ENCODE measurements at regions not wholly inside any gene's neighbourhood (a gene's known extent, or its start where the extent isn't known, plus 50 kb on each side); places are given as distances from the start of the nearest gene placed in this dataset.

- no peak for DNase-seq (ENCODE audit: extremely low read depth, low read depth)
- TF ChIP-seq CTCF (IDR thresholded peaks at IDR 0.05; ENCODE audit: low read depth, low read length), result no peak
Measured at GRCh38 chr22:45061332-45061731, 51.5 kb upstream of the PHF21B start.

GRCh38 chr22:45064313-45065278 is 54.8 kb upstream of the PHF21B start:
- TF ChIP-seq CTCF (IDR thresholded peaks at IDR 0.05; ENCODE audit: low read depth, low read length), result no peak
- DNase-seq (ENCODE audit: extremely low read depth, low read depth), result no peak

GRCh38 chr22:45065726-45066125 is 55.9 kb upstream of the PHF21B start:
- no peak for TF ChIP-seq CTCF (IDR thresholded peaks at IDR 0.05; ENCODE audit: low read depth, low read length)

GRCh38 chr22:45067731-45068130 is 57.9 kb upstream of the PHF21B start:
- TF ChIP-seq CTCF (IDR thresholded peaks at IDR 0.05; ENCODE audit: low read depth, low read length), result no peak
- DNase-seq (ENCODE audit: extremely low read depth, low read depth), result no peak

More at GRCh38 chr22:45065726-45066125, 55.9 kb upstream of the PHF21B start:
- DNase-seq (ENCODE audit: extremely low read depth, low read depth), result no peak

GRCh38 chr22:45069925-45070324 is 60.1 kb upstream of the PHF21B start:
- TF ChIP-seq CTCF (IDR thresholded peaks at IDR 0.05; ENCODE audit: low read depth, low read length), result no peak
- no peak for DNase-seq (ENCODE audit: extremely low read depth, low read depth)

GRCh38 chr22:45071618-45072017 is 61.8 kb upstream of the PHF21B start:
- TF ChIP-seq CTCF (IDR thresholded peaks at IDR 0.05; ENCODE audit: low read depth, low read length), result no peak
- DNase-seq (ENCODE audit: extremely low read depth, low read depth), result no peak

GRCh38 chr22:45072322-45072903 is 62.6 kb upstream of the PHF21B start:
- no peak for TF ChIP-seq CTCF (IDR thresholded peaks at IDR 0.05; ENCODE audit: low read depth, low read length)
- no peak for DNase-seq (ENCODE audit: extremely low read depth, low read depth)

Data from AG09319 (cell line).